DND-41 (cell line): ENCODE measurements at regions not wholly inside any gene's neighbourhood (a gene's known extent, or its start where the extent isn't known, plus 50 kb on each side); places are given as distances from the start of the nearest gene placed in this dataset.

ENCODE experiments used
- ATAC-seq: fragments of 200-7000 bp; cut with Tn5 transposase; 3 replicates; pipeline ENCODE4 v1.9.1; 2021; ENCODE audit warnings: low read depth; ENCODE audit not compliant: insufficient read depth
- DNase-seq: peaks from one replicate; pipeline ENCODE4 v3.0.0-alpha.2; 2020
- H2AFZ ChIP-seq: 2 replicates; pipeline ENCODE4 v1.6.0; 2012; ENCODE audit warnings: low read depth, low read length
- H3K27ac ChIP-seq: 2 replicates; pipeline ENCODE4 v1.5.1; 2012; ENCODE audit warnings: low read length, inconsistent platforms
- H3K27me3 ChIP-seq: fragments of 200-600 bp; sonication (generic); 2 replicates; pipeline ENCODE4 v1.6.0; 2012; ENCODE audit warnings: low read length, mild to moderate bottlenecking, inconsistent platforms; ENCODE audit not compliant: insufficient read depth, poor library complexity
- H3K36me3 ChIP-seq: 2 replicates; pipeline ENCODE4 v1.5.1; 2012; ENCODE audit warnings: low read length, inconsistent platforms; ENCODE audit not compliant: insufficient read depth
- H3K4me1 ChIP-seq: 2 replicates; pipeline ENCODE4 v1.5.1; 2012; ENCODE audit warnings: mild to moderate bottlenecking, low read length; ENCODE audit not compliant: insufficient read depth
- H3K4me2 ChIP-seq: 2 replicates; pipeline ENCODE4 v1.6.0; 2012; ENCODE audit warnings: mild to moderate bottlenecking, moderate library complexity, low read length, inconsistent platforms; ENCODE audit not compliant: insufficient read depth
- H3K4me3 ChIP-seq, 2 experiments: fragments of 200-600 bp in 1 of 2; shearing (Covaris generic) in 1 of 2; 2 replicates each; pipeline ENCODE4 v1.5.1; 2012 to 2016; ENCODE audit warnings: inconsistent platforms in 2 of 2, low read length in 2 of 2, mild to moderate bottlenecking in 2 of 2, low read depth in 1 of 2, moderate library complexity in 1 of 2
- H3K79me2 ChIP-seq: 2 replicates; pipeline ENCODE4 v1.6.0; 2012; ENCODE audit warnings: low read length, inconsistent platforms; ENCODE audit not compliant: insufficient read depth
- H3K9ac ChIP-seq: 2 replicates; pipeline ENCODE4 v1.6.0; 2012; ENCODE audit warnings: low read depth, mild to moderate bottlenecking, inconsistent platforms, low read length, moderate library complexity
- H3K9me3 ChIP-seq: 2 replicates; pipeline ENCODE4 v1.5.1; 2012; ENCODE audit warnings: low read length, moderate library complexity, mild to moderate bottlenecking, inconsistent platforms; ENCODE audit not compliant: insufficient read depth, severe bottlenecking
- H4K20me1 ChIP-seq: 2 replicates; pipeline ENCODE4 v1.6.0; 2012; ENCODE audit warnings: low read length; ENCODE audit not compliant: insufficient read depth
- CTCF ChIP-seq: IDR thresholded peaks from 2 replicates; pipeline ENCODE4 v1.5.1; 2012; ENCODE audit warnings: borderline replicate concordance, low read length, moderate library complexity, mild to moderate bottlenecking; ENCODE audit not compliant: poor library complexity, severe bottlenecking; ENCODE audit errors: extremely low read depth
- EZH2 ChIP-seq: IDR thresholded peaks from 3 replicates; pipeline ENCODE4 v1.6.1; 2012; ENCODE audit warnings: borderline replicate concordance, low read depth, mild to moderate bottlenecking, moderate library complexity, low read length, inconsistent platforms; ENCODE audit not compliant: severe bottlenecking

- H4K20me1 ChIP-seq, result no peaks in the 10 kb centered on the region
- H3K27ac ChIP-seq, result no peak overlapping the region
Measured at GRCh38 chr4:120132935-120133334, 66.3 kb upstream of the MAD2L1 start.

GRCh38 chr4:120130786-120131185, 64.1 kb upstream of the MAD2L1 start:
- no peak for DNase-seq
- no peaks in the 10 kb centered on the region for H3K36me3 ChIP-seq
- ATAC-seq, result no peak
- no peaks in the 10 kb centered on the region for H3K4me1 ChIP-seq
- no peak overlapping the region for H2AFZ ChIP-seq
- H4K20me1 ChIP-seq, result no peaks in the 10 kb centered on the region
- no peak overlapping the region for H3K9ac ChIP-seq
- H3K9me3 ChIP-seq, result no peaks in the 10 kb centered on the region
- no peaks in the 10 kb centered on the region for H3K79me2 ChIP-seq
- H3K4me3 ChIP-seq, result no peak overlapping the region
- TF ChIP-seq EZH2, result no peak
- TF ChIP-seq CTCF, result no peak
- H3K27ac ChIP-seq, result no peak overlapping the region
- no peak overlapping the region for H3K4me2 ChIP-seq
- H3K27me3 ChIP-seq, result no peaks in the 10 kb centered on the region

More at GRCh38 chr4:120132935-120133334, 66.3 kb upstream of the MAD2L1 start:
- H2AFZ ChIP-seq, result peak overlapping the region; percentile 26; the same call in 1 of the 2 replicates
- ATAC-seq (no peak), DNase-seq (no peak)
- H3K4me1 ChIP-seq, result no peaks in the 10 kb centered on the region
- H3K36me3 ChIP-seq, result no peaks in the 10 kb centered on the region
- no peak overlapping the region for H3K4me3 ChIP-seq
- H3K9me3 ChIP-seq, result no peaks in the 10 kb centered on the region
- no peak for TF ChIP-seq CTCF
- TF ChIP-seq EZH2, result no peak
- H3K27me3 ChIP-seq, result no peaks in the 10 kb centered on the region
- no peaks in the 10 kb centered on the region for H3K79me2 ChIP-seq
- no peak overlapping the region for H3K9ac ChIP-seq
- H3K4me2 ChIP-seq, result no peak overlapping the region
